RWPE1 (cell line): ENCODE measurements at regions not wholly inside any gene's neighbourhood (a gene's known extent, or its start where the extent isn't known, plus 50 kb on each side); places are given as distances from the start of the nearest gene placed in this dataset.

Experiments used
- CTCF ChIA-PET: fragments of 350-600 bp; sonication (Branson Sonifier 250); formaldehyde crosslinking; extraction: SDS; loops from one replicate; lab custom pipeline; 2021; lab: Yijun Ruan, JAX
- POLR2A ChIA-PET: fragments of 400-600 bp; formaldehyde crosslinking; extraction: SDS; loops from one replicate; lab custom pipeline; 2020; ENCODE audit warnings: antibody characterized with exemption; ENCODE audit not compliant: low non-redundant PET; lab: Yijun Ruan, JAX
- DNase-seq: peaks from one replicate; pipeline ENCODE4 v3.0.0; 2012; ENCODE audit warnings: low spot score
- H3K27ac ChIP-seq: fragments of 450-650 bp; 2 replicates; pipeline ENCODE4 v1.5.1; 2017
- CTCF ChIP-seq: fragments of 450-650 bp; conservative IDR thresholded peaks from 2 replicates; pipeline ENCODE4 v1.5.1; 2017; ENCODE audit warnings: low read depth, mild to moderate bottlenecking

DNA sequence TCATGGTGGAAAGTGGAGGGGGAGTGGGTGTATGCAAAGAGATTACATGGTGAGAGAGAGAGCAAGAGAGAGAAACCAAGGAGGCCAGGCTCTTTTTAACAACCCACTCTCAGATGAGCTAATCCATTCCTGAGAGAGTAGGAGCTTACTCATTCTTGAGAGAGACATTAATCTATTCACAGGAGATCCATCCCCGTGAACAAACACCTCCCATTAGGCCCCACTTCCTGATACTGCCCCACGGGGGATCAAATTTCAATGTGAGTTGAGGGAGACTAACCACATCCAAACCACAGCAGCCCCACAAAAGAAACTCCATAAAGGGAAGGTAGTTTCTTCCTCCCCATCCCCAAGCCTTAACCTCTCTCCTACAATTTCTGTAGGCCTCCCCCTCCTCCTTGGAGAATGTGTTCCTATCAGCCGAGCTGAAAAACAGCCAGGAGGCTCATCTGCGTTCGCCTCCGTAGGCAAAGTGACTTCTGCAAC is 450.0 kb downstream of the NPIPA7 start:
- TF ChIP-seq CTCF, result no peak
- DNase-seq, result no peak
- ChIA-PET POLR2A (no interaction called here), CTCF (interaction anchor here (0.6 kb wide), 1 partner anchor 1143 kb away, joined by 4 read pairs; no protein-coding TSS in a partner anchor)
- no peak overlapping the region for H3K27ac ChIP-seq

GRCh38 chr16:16830401-16830800 is 451.5 kb downstream of the NPIPA7 start:
- no peak for DNase-seq
- ChIA-PET CTCF (no interaction called here), POLR2A (no interaction called here)
- no peak overlapping the region for H3K27ac ChIP-seq
- no peak for TF ChIP-seq CTCF

- no peak for TF ChIP-seq CTCF
- POLR2A ChIA-PET, result no interaction called here
- CTCF ChIA-PET, result interaction anchor here (0.5 kb wide), 1 partner anchor 23 kb away, joined by 4 read pairs; no protein-coding TSS in a partner anchor
- no peak for DNase-seq
- H3K27ac ChIP-seq, result no peak overlapping the region
These were observed 452.0 kb downstream of the NPIPA7 start for GRCh38 chr16:16830973-16831372.

DNA sequence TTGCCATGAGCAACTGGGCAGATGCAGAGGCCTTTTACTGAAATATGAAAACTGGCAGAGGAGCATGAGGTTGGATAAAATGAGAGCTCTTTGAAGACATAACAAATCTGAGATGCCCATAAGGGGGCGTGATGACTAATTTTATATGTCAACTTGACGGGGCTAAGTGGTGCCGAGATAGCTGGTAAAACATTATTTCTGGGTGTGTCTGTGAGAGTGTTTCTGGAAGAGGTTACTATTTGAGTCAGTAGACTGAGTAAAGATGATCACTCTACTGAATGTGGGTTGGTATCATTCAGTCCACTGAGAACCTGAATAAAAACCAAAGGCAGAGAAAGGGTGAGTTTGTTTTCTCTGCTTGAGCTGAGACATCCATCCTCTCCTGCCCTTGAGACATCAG is 454.2 kb downstream of the NPIPA7 start:
- POLR2A ChIA-PET, result no interaction called here
- no peak for DNase-seq

DNA sequence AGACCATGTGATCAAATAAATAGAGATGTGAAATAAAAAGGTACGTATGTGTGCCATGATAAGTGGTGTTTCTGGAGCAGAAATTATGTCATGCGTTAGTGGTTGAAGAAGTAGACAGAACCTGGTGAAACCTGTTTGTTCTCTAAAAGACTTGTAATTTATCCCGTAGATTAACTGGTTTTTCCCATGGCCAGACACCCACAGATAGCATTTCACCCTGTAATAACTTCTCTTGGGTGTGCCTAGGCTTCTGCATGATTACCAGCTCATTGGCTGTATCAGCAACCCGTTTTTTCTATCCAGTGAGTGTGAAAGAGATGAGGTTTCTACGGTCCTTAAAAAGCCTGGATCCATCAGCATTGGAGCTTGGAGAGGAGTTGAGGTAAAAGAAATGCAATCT is 471.3 kb downstream of the NPIPA7 start:
- POLR2A ChIA-PET, result no interaction called here
- TF ChIP-seq CTCF, result no peak
- no peak for DNase-seq
- no peak overlapping the region for H3K27ac ChIP-seq
- CTCF ChIA-PET, result no interaction called here

More for the DNA sequence above, 454.2 kb downstream of the NPIPA7 start:
- TF ChIP-seq CTCF, result no peak
- CTCF ChIA-PET, result interaction anchor here (0.6 kb wide), 1 partner anchor 892 kb away, joined by 3 read pairs; no protein-coding TSS in a partner anchor
- H3K27ac ChIP-seq, result no peak overlapping the region

DNA sequence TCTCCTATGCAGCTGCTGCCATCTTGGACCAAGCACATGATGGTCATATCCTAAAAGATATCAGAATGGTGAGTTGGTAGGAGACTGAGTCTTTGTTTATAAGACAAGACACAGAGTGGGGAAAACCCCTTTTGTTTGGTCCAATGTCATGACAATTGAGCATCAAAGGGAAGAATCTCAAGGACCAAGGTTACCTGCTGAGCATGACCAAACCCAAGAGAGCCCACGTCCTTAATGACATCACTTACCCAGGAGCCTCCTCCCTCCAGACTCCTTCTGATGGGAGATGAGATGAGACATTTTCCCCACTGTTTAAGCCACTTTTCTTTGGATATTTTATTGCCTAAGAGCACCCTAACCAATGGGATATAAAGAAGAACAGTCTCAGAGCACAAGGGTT is 478.1 kb downstream of the NPIPA7 start:
- ChIA-PET CTCF (no interaction called here), POLR2A (no interaction called here)
- no peak for TF ChIP-seq CTCF
- no peak for DNase-seq
- H3K27ac ChIP-seq, result no peak overlapping the region
